ENCODE measurements at regions not wholly inside any gene's neighbourhood (a gene's known extent, or its start where the extent isn't known, plus 50 kb on each side); places are given as distances from the start of the nearest gene placed in this dataset.

- POLR2A ChIA-PET = no interaction called here
- intact Hi-C loops (cut with micrococcal nuclease) = no loop called here
- no peak for ATAC-seq
- Mint-ChIP-seq H3K27ac (no peak overlapping the region), H3K27me3 (peaks cover 1% of the 10 kb centered on the region), H3K4me1 (ENCODE audit: low read depth) (no peaks in the 10 kb centered on the region), H3K36me3 (ENCODE audit: low read depth) (no peaks in the 10 kb centered on the region), H3K9me3 (no peaks in the 10 kb centered on the region), H3K4me3 (no peak overlapping the region)
- CTCF ChIA-PET = no interaction called here
- no peak for TF ChIP-seq CTCF (IDR thresholded peaks at IDR 0.05)
- no peak for DNase-seq
These were observed 429.0 kb downstream of the LRIG3 start for GRCh38 chr12:58491306-58491705.

- no peaks in the 10 kb centered on the region for H3K9me3 Mint-ChIP-seq
- peaks cover 1% of the 10 kb centered on the region for H3K27me3 Mint-ChIP-seq
- no peak overlapping the region for H3K4me3 Mint-ChIP-seq
- no peak for TF ChIP-seq CTCF (IDR thresholded peaks at IDR 0.05)
- ChIA-PET CTCF (no interaction called here), POLR2A (interaction anchor here (0.7 kb wide), 1 partner anchor 1960 kb away, joined by 3 read pairs; no protein-coding TSS in a partner anchor)
- no peaks in the 10 kb centered on the region for H3K4me1 Mint-ChIP-seq (ENCODE audit: low read depth)
- intact Hi-C loops (cut with micrococcal nuclease) = no loop called here
- no peak for ATAC-seq
- H3K27ac Mint-ChIP-seq = no peak overlapping the region
- no peaks in the 10 kb centered on the region for H3K36me3 Mint-ChIP-seq (ENCODE audit: low read depth)
- DNase-seq = no peak
These were observed 423.7 kb downstream of the LRIG3 start for GRCh38 chr12:58496411-58497190.

GRCh38 chr12:58500399-58500798, 419.9 kb downstream of the LRIG3 start:
- CTCF ChIA-PET = no interaction called here
- intact Hi-C loops (cut with micrococcal nuclease) = no loop called here
- no peaks in the 10 kb centered on the region for H3K9me3 Mint-ChIP-seq
- ATAC-seq (no peak), DNase-seq (no peak)
- POLR2A ChIA-PET = no interaction called here
- no peak for TF ChIP-seq CTCF (IDR thresholded peaks at IDR 0.05)
- H3K4me1 Mint-ChIP-seq (ENCODE audit: low read depth) = no peaks in the 10 kb centered on the region
- no peak overlapping the region for H3K4me3 Mint-ChIP-seq
- H3K36me3 Mint-ChIP-seq (ENCODE audit: low read depth) = no peaks in the 10 kb centered on the region
- H3K27me3 Mint-ChIP-seq = no peaks in the 10 kb centered on the region
- H3K27ac Mint-ChIP-seq = no peak overlapping the region

- CTCF ChIA-PET = no interaction called here
- no peak for DNase-seq
These were observed 418.1 kb downstream of the LRIG3 start for GRCh38 chr12:58502226-58502625.

More at GRCh38 chr12:58502226-58502625, 418.1 kb downstream of the LRIG3 start:
- Mint-ChIP-seq H3K4me3 (no peak overlapping the region), H3K36me3 (ENCODE audit: low read depth) (no peaks in the 10 kb centered on the region), H3K4me1 (ENCODE audit: low read depth) (no peaks in the 10 kb centered on the region), H3K9me3 (no peaks in the 10 kb centered on the region), H3K27ac (no peak overlapping the region), H3K27me3 (peaks cover 2% of the 10 kb centered on the region)
- POLR2A ChIA-PET = no interaction called here
- intact Hi-C loops (cut with micrococcal nuclease) = no loop called here
- TF ChIP-seq CTCF (IDR thresholded peaks at IDR 0.05) = no peak
- no peak for ATAC-seq
